IPS DF 4.7 (cell line): ENCODE measurements at regions not wholly inside any gene's neighbourhood (a gene's known extent, or its start where the extent isn't known, plus 50 kb on each side); places are given as distances from the start of the nearest gene placed in this dataset.

ENCODE experiments used
- DNase-seq: peaks from one replicate; pipeline ENCODE4 v3.0.0-alpha.2; 2013; ENCODE audit warnings: low spot score; ENCODE audit errors: extremely low read depth

DNA sequence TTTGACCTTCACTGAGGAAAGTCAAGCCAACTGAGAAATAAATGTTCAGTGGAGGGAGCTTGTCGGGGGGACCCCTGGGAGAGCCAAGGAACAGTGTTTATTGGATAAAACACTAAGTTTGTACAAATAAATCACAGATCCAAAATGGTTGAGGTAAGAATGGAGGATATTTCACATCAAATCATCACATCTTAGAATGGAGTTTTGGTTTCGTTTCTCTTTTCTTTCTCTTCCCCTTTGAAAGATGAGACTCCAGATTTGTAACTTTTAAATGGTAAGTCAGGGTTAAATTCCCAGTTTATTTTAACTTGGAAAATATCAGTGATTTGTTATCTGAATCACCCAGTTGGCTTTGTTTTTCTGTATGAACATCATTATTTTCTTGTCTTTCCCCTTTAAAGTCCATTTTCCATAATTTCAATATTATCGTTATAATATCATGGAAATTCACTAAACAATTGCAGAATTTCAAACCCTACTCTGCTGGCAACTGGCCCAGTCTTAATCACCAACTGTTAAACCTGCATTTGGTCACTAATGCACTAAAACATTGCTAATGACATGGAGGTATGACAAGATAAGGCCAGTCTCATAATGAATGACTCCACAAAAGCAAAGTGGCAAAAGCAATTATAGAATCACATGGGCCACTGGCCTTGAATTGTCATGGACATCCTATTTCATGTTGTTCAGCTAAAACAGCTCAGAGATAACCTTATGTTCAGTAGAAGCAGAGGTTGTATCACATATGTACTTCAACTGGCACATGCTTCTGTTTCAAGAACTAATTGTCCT, 295.1 kb downstream of the SHOX2 start:
- no peak for DNase-seq

DNA sequence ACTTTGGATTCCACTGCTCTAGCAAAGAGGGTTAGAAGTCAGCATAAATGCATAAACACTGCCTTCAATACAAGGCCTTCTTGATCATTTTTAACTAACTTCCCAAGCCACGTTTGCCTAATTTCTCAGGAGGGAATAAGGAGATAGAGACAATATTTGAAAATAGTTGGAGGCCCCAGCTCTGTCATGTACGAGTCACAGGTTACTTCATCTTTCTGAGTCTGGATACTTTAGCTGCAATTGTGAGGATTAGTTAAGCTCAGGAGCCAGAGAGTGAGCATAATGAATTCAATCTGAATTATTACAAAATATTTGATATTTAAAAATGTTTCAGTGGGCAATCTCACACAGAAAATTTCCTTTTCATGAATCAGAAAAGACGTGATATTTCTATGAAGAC, 298.9 kb downstream of the SHOX2 start:
- no peak for DNase-seq

DNA sequence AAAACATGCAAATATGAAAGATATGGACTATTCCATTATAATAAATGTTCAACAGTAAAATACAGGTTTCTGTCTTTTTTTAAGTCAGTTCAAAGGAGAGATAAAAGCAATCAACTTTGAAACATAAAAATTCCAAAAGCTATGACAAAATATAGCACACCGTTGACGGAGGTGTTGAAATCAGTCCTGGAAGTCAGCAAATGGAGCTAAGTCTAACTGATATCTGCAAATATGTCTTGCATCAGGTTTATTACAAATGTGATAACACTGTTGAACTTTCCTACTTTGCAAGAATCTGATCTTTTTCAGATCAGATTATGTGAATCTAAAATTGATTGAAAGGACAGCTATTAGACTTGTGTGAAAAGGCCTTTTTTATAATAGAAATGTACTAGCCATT, 300.7 kb downstream of the SHOX2 start:
- no peak for DNase-seq

DNA sequence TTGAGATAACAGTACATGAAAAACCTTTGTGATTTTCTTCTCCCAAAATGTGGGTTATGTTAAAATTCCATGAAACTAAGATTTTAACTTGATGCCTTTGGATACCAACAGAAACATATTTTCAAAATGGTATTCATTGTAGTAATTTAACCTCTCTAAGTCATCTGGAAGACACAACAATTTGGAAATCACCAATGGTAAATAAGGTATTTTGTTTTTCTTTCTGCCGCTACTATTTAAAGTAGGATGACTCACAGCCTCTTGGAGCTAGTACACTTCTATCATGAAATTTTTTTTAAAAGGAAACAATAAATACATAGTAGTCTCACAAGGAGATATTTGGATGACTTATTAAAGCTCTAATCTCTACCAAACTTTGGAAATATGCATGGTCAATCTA, 291.6 kb upstream of the VEPH1 start:
- no peak for DNase-seq

DNA sequence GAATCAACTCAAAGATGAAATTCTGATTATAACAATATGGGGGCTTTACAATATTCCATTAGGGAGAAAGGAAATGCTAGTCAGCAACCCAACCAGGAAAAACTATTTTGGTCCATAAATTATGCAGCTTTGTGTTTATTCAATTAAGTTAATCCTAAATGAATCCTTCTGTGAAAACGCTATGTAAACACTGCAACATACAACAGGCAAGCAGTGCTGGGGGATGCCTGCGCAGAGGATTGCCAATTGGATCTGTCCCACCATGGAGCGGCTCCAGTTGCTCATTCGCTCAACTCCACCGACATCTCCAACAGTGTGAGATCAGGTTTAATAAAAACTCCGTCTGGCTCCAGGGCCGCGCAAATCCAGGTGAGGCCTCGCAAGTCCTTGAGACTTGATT, 290.5 kb upstream of the VEPH1 start:
- DNase-seq = no peak

DNA sequence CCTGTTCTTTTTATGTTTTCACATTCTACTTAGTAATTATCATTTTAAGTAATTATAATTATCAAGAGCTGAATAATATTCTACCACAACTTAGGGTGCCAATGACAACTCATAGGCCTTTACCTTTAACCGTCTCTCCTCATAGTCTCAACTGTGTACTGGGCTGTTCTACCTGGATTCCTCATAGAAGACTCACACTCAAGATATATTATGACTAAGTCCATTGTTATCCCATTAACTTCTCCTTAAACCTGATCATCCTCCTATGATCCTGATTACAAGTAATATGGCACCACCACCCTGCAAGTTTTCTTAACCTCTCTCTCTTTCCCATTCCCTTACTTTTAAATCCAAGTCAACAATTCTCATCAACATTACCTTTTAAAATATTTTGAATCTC, 285.9 kb upstream of the VEPH1 start:
- no peak for DNase-seq

DNA sequence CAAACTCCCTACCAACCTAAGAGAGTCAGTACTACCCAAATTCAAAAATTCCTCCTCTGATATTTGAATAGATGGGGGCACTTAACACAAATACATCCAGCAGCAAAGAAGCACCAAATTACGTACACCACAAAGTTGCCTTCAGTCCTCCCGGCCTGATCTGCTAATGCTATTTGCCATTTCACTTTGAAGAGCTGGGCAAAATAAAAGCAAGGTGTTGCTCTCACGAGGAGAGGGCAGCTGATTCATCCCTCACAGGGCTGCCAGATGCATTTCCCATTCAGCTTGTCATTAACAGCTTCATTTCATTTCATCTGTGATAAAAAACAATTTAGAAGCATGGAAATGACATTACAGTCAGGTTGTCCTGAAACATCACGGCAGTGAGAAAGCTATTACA, 283.4 kb upstream of the VEPH1 start:
- no peak for DNase-seq

DNA sequence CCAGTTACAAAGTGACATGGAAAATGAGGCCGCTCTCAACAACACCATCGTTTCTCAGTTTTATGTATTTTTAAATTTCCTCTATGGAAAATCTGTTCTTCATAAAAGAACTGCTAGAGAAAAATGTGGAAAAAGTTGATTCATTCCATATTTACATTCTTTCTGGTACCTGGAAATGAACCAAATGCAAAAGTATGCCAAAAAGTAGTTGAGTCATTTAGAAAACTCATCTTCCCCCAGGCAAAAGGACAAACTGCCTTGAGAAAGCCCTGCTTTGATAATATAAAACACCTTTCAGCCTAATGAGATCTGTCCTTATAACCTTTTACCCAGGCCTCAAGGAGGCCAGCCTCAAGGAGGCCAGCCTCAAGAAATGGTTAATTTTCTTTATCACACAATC, 283.0 kb upstream of the VEPH1 start:
- no peak for DNase-seq

DNA sequence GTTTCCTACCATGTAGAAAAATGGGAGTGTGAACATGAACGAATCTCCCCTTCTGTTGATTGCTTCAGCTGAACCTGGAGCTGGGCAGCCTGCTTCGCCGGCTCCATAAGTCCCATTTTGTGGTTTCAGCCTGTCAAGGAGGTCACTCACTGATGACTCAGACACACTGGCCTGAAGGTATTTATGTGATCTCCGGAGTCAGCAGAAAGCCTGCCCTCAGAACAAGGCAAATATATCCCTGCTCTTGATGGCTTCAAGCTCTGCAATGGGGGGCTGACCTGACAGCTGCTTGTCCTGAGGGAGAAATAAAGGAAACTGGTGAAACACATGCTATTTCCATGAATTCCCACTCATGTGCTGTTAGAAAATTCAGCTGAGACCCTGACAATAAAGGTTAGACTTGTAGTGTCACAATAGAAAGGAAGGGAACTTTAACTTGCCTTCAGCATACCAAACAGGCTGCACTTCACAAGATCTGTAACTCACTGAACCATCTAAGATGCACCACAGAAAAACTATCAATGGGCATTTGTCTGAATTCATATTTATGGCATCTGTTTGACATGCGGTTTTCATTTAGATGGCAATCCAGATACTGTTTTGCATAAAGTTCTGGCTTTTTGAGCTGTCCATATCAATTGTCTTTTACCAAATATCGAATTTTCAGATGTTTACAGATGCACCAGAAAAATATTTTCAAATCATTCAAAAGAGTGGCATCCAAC, 282.0 kb upstream of the VEPH1 start:
- DNase-seq = no peak

DNA sequence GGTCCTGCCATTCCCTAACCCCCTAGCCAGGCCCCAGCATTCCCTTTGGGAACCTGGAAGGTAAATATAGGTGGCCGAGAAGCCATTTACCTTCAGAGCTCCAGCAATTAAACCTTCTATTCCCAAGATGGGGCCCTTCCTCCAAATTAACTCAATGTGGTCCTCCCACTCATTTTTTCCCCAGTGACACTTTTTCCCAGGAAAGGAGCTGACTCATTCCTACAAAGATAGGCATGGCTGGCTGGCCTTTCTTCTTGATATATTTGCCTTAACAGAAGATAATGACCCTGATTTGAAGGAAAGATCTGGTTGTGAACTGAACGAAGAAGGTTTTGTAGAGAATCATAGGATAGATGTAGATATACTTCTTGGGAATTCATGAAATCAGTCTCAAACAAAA, 279.0 kb upstream of the VEPH1 start:
- DNase-seq = no peak

DNA sequence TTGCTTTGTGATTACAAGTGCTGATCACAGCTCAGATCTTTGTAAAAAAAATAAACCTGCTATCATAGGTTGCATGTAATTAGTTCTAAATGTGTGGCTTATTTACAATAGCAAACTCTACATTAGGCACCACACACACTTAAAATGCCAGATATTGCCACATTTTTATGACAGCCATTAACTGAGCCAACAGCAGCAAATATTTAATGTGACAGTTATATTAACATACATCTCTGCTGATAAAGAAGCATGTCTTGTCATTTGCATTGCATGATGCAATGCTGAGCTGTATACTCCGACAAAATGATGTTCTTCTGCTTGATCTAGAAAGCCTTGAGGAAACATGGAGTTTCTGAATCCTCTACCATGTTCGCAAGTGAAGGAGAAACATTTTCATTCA, 273.6 kb upstream of the VEPH1 start:
- DNase-seq = no peak

DNA sequence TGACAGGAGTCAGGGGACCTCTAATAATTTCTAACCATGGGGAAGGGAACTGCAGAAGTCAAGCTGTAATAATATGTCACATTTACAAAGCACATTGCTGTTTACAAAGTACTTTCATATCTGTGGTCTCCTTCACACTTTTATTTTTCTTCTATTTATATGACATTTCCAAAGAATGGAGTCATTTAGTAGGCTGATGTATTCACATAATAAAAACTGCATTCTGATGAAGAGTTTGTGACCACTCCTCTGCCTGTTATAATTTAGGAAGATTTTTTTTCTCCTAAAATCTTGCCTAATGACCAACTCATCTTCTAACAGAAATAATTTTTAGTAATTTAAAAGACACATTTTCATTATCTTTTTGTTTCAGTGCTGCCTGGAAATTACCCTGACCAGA, 272.2 kb upstream of the VEPH1 start:
- DNase-seq = no peak

DNA sequence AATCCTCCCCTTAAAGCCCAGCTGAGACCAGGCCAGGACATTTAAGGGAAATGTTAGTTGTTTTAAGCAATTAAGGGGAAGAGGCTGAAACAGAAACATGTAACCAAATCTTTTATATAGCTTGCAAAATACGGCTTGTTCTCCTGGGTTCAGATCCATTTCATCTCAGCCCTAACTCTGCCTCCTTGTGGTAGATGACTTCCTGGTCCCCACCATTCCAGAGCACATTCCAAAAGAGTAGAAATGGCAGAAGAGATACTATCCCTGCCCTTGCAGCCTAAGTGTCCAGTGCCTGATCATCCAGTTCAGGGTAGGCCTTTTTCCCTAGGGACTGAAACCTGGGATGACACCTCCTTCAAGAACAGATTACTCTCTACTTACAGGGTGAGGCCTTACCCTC, 266.2 kb upstream of the VEPH1 start:
- no peak for DNase-seq

DNA sequence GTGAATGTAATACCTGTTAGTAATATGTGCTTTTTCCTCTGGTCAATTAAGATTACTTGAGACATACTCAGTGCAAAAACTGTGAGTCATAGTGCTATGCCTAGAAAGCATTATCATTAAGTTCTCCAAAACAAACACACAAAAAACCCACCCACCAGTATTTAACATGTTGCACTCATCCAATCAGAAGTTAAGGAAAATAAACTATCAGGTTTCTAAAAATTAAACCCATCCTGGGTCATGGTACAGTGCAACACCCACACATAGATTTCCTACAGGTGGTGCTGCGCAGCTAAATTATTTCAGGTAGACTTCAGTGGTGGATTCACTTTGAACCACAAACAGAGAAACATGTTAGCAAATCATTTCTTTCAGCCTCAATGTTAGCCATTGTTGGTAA, 264.4 kb upstream of the VEPH1 start:
- DNase-seq = no peak

DNA sequence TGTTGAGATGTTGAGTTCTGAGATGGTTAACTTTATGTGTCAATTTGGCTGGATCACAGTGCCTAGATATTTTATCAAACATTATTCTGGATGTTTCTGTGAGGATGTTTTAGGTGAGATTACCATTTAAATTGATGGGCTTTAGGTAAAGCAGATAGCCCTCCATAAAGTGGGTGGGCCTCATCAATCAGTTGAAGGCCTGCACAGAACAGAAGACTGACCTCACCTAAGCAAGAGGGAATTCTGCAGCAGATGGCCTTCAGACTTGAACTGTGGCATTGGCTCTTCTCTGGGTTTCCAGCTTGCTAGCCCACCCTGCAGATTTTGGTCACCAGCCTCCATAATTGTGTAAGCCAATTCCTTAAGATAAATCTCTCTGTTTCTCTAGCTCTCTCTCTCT, 260.4 kb upstream of the VEPH1 start:
- no peak for DNase-seq

DNA sequence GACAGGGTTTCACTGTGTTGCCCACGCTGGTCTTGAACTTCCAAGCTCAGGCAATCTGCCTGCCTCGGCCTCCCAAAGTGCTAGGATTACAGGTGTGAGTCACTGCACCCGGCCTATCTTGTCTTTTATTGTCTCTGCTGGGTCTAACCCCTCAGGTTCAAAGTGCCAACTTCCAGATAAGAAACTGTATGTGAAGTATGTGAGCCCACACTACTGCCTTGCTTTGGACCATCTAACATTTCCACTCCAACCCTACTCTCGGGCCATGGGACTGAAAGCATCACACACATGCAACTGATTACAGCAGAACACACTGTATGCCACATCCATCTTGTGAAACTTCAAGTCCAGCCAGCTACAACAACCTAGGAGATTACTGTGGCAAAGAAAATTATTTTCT, 256.1 kb upstream of the VEPH1 start:
- no peak for DNase-seq

DNA sequence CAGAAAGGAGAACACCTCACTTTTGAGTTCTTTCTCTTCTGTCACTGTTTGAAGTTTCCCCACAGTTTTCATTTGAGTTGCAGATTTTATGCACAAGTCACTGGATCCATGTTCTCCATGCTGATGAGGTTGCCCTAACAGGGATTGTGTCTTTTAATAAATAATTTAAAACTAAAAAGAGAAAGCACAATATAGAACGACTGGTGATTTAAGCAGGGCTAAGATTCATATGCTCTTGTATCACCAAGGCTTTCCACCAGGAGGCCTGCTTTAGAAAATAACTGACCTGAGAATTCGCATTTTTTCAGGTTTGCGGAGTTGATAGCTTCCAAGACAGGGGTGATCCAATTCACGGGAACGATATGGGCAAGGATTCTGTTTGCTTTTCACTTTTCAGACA, 252.0 kb upstream of the VEPH1 start:
- no peak for DNase-seq

DNA sequence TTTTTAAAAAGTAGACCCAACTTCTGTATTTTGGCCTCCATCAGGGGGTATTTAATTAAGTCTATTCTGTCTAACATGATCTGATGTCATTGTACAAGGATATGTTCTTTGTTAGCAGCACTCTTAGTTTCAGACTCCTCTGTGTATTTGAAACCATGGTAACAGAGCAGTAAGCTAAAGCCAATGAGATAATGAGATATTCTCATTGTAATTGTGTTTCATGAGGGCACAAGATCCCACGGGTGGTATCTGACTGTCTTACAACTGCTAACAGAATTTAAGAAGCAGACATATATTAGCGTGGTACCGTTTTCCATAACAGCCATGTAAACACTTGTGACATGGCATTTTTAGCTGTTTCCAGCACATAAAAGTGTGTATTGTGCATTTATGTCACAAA, 251.2 kb upstream of the VEPH1 start:
- DNase-seq = no peak

DNA sequence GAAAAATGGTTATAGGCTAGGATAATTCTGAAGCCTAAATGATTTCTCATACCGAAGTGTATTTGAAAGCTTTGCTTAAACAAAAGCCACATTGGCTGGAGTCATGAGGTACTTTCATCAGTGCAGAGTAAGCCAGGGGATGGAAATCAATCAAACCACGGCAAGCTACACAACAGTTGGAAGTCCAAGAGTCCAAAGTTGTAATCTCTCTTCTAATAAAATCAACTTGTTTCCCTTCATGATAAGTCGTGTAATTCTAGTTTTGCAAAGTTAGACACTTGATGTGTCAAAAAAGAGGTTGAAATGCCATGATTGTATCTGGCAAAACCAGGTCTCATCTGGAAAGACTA, 250.5 kb upstream of the VEPH1 start:
- no peak for DNase-seq

DNA sequence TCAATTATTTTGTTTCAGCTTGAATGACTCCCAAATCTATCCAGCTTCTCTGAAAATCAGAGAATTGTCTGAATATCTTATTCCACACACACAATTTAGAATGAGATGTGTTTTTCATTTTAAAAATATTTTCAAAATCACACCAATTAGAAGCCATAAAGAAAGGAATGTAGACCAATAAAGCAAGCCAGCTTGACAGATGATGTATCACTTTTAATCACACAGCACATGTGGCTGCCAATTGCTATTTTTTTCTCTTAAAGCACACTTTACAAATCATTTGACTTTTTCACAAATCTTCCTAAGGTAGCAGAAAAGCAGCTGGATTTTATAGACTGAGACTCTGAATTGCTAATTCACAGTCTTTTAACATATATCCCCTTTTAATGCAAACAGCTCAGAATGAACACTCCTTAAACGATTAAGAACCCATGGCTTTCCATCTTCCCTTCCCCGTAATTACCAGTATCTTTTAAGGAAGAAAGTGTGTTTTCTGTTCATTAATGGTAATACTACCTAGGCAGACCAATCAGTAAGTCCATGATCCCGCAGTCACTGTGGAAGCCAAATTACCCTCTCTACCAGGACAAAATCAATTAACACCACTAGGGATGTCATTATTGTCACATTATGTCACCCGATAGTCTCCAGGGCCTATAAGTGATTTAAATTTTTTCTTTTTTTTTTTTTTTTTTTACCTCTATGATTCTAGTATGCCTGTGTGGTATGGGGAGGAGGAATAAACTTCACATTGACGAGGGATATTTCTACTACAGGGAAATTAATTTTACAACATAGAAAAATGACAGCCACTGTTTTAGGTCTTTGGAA, 250.0 kb upstream of the VEPH1 start:
- no peak for DNase-seq

DNA sequence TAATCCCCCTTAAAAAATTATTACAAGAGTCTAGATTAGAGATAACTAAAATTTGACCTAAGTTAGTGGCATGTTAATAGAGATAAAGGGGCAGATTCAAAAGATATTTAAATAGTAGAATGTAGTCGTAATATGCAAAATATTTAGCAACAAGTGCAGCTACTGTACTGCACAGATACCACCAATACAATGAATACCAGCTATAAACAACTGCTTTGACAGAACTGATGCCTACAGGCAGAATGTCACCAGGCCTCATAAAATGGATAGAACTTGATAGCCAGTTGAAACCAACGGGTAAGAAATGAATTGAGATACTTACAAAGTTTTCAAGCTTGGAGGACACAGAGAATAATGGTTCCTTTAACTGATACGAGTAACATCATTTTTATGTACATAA, 249.3 kb upstream of the VEPH1 start:
- DNase-seq = no peak

DNA sequence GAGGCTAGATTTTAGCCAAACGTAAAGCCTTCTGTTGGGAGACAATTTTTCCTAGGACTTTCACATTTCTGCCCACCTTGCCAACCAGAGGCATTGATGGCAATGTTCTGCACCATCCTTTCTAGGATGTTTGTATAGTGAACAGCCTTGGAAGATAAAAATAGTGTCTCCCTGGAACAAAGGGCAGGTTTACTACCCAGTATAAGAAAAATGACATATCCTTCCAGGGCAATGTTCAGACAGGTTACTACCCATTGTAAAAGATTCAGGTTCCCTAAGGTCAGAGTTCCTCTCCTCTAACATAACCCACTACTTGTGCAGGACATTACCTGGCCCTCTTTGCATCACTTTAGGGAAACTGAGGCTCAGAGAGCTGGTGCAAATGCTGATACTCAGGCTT, 248.2 kb upstream of the VEPH1 start:
- no peak for DNase-seq
